Psoas muscle (tissue), 7 donors: ENCODE measurements at regions not wholly inside any gene's neighbourhood (a gene's known extent, or its start where the extent isn't known, plus 50 kb on each side); places are given as distances from the start of the nearest gene placed in this dataset.

Source experiments
- ATAC-seq, 4 donors: fragments of 200-7000 bp; cut with Tn5 transposase; one replicate each; pipeline ENCODE4 v1.9.1; 2020; ENCODE audit warnings: moderate library complexity in 3 of 4, mild to moderate bottlenecking in 2 of 4
- DNase-seq, 2 donors: peaks; one replicate each; pipeline ENCODE4 v3.0.0-alpha.2; 2020
- H3K27ac ChIP-seq: fragments of 200-600 bp; one replicate; pipeline ENCODE4 v1.8.0; 2022
- H3K27me3 ChIP-seq, 3 donors: fragments of 200-600 bp in 1 of 3; one replicate each; pipeline versions ENCODE4 v1.6.1 to v1.8.0; 2013 to 2022; ENCODE audit warnings: low read length in 2 of 3, mild to moderate bottlenecking in 2 of 3, moderate library complexity in 1 of 3; ENCODE audit not compliant: insufficient read depth in 3 of 3
- H3K36me3 ChIP-seq, 2 donors: fragments of 200-600 bp in 1 of 2; one replicate each; pipeline versions ENCODE4 v1.6.1 to v1.8.0; 2013 to 2022; ENCODE audit warnings: low read depth in 1 of 2, mild to moderate bottlenecking in 1 of 2, moderate library complexity in 1 of 2; ENCODE audit not compliant: insufficient read depth in 1 of 2
- H3K4me1 ChIP-seq: fragments of 200-600 bp; one replicate; pipeline ENCODE4 v1.8.0; 2022
- H3K4me3 ChIP-seq: fragments of 200-600 bp; one replicate; pipeline ENCODE4 v1.8.0; 2022; ENCODE audit warnings: mild to moderate bottlenecking
- H3K9me3 ChIP-seq: fragments of 200-600 bp; one replicate; pipeline ENCODE4 v1.8.0; 2022
- CTCF ChIP-seq: fragments of 200-600 bp; IDR thresholded peaks from one replicate; pipeline ENCODE4 v1.8.0; 2022; ENCODE audit warnings: antibody characterized with exemption
- WGBS, 3 donors: extraction: QIAGEN DNeasy Blood & Tissue Kit; methylation state at CpG; one replicate each; pipeline versions ENCODE4 v1.1.6 to v1.1.7; 2013; 5-methylcytosine and 5-hydroxymethylcytosine counted together
- intact Hi-C, 2 donors: fragments of 100-400 bp; cut with DNase I; formaldehyde crosslinking; loops; one replicate each; pipeline versions ENCODE4 v1.11.0 to v1.14.2; 2022
- donor health status: healthy with polysubstance abuse.
- donor health status: DM: no; HTN: no; CAD: no; lungs with moderate emphysema.
- donor health status: Bipolar disorder and iron deficiency.
- donor health status: healthy.
- donor health status: DM: yes; HTN: yes; CAD: no.
- donor health status: DM: no; HTN: no; CAD: no.
- donor health status: DM: yes; HTN: yes; CAD: no.

- intact Hi-C loops, result no loop called here
- TF ChIP-seq CTCF, result no peak
- DNase-seq, result no peak
- WGBS, 3 donors, result 88 to 90% (median 90%) methylated on average over 3 of the region's 3 CpGs
- Histone ChIP-seq H3K36me3 (no peaks in the 10 kb centered on the region), H3K9me3 (no peaks in the 10 kb centered on the region), H3K4me3 (no peak overlapping the region), H3K4me1 (no peaks in the 10 kb centered on the region), H3K27me3 (no peaks in the 10 kb centered on the region), H3K27ac (no peak overlapping the region)
- no peak for ATAC-seq
These were observed 332.9 kb downstream of the BCAT1 start for GRCh38 chr12:24615967-24616411.

- H3K4me1 ChIP-seq, result no peaks in the 10 kb centered on the region
- no peaks in the 10 kb centered on the region for H3K36me3 ChIP-seq
- WGBS, 3 donors, result 75 to 81% (median 79%) methylated on average over 3 of the region's 3 CpGs
- DNase-seq (no peak), ATAC-seq (no peak)
- H3K27ac ChIP-seq, result no peak overlapping the region
- no peak overlapping the region for H3K4me3 ChIP-seq
- TF ChIP-seq CTCF, result no peak
- H3K9me3 ChIP-seq, result no peaks in the 10 kb centered on the region
- H3K27me3 ChIP-seq, result no peaks in the 10 kb centered on the region
- intact Hi-C loops, result no loop called here
These were observed 340.1 kb downstream of the BCAT1 start for GRCh38 chr12:24608637-24609285.

- Histone ChIP-seq H3K4me3 (no peak overlapping the region), H3K36me3 (no peaks in the 10 kb centered on the region), H3K4me1 (no peaks in the 10 kb centered on the region), H3K27ac (no peak overlapping the region), H3K27me3 (no peaks in the 10 kb centered on the region), H3K9me3 (no peaks in the 10 kb centered on the region)
- no peak for TF ChIP-seq CTCF
- intact Hi-C loops, result no loop called here
- no peak for ATAC-seq
- no peak for DNase-seq
- WGBS, 3 donors, result 22 to 42% (median 25%) methylated on average over 1 of the region's 1 CpG
These were observed 340.8 kb downstream of the BCAT1 start for GRCh38 chr12:24608108-24608507.

- ATAC-seq, result no peak
These were observed 343.0 kb downstream of the BCAT1 start for GRCh38 chr12:24605916-24606315.

More at GRCh38 chr12:24605916-24606315, 343.0 kb downstream of the BCAT1 start:
- 73 to 82% (median 76%) methylated on average over 4 of the region's 4 CpGs for WGBS, 3 donors
- Histone ChIP-seq H3K4me3 (no peak overlapping the region), H3K36me3 (no peaks in the 10 kb centered on the region), H3K4me1 (no peaks in the 10 kb centered on the region), H3K27me3 (no peaks in the 10 kb centered on the region), H3K27ac (no peak overlapping the region), H3K9me3 (no peaks in the 10 kb centered on the region)
- intact Hi-C loops, result no loop called here
- DNase-seq, result no peak
- TF ChIP-seq CTCF, result no peak
